HG03095 (cell line): ENCODE measurements at regions not wholly inside any gene's neighbourhood (a gene's known extent, or its start where the extent isn't known, plus 50 kb on each side); places are given as distances from the start of the nearest gene placed in this dataset.

Source experiments
- ATAC-seq: cut with Tn5 transposase; IDR thresholded peaks from one replicate; pipeline ENCODE4 v1.9.1; 2021; ENCODE audit warnings: moderate library complexity; ENCODE audit not compliant: unreplicated experiment

DNA sequence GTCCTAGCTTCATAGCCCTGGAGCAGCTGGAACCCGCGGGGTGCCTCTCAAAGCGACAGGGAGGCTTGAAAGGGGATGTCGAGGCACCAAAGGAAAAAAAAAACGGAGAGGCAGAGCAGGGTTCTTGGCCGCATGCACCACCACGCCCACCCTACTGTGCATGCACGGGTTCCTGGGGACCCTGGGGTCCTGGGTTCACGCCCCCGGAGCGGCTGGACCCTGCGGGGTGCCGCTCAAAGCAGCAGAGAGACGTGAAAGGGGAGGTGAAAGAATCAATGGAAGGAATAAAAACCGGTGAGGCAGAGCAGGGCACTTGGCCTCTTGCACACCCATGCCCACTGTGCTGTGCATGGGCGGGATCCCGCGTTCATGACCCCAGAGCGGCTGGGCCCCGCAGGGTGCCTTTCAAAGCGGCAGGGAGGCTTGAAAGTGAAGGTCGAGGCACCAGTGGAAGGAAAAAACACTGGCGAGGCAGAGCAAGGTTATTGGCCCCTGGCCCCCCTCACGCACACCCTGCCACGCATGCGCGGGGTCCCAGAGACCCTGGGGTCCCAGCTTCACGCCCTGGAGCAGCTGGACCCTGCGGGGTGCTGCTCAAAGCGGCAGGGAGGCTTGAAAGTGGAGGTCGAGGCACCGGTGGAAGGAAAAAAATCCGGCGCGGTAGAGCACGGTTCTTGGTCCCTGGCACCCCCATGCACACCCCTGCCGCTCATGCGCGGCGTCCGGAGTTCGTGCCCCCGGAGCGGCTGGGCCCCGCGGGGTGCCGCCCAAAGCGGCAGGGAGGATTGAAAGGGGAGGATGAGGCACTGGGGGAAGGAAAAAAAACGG, 318.5 kb downstream of the ALG10 start:
- ATAC-seq, result no peak

DNA sequence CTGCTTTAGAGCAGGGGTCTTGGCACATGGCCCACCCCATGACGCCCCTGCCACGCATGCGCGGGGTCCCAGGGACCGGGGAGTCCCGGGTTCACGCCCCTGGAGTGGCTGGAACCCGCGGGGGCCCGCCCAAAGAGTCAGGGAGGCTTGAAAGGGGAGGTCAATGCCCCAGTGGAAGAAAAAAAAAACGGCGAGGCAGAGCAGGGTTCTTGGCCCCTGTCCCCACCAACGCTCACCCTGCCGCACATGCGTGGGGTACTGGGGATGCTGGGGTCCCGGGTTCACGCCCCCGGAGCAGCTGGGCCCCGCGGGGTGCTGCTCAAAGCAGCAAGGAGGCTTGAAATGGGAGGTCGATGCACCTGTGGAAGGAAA, 319.1 kb downstream of the ALG10 start:
- ATAC-seq, result no peak

DNA sequence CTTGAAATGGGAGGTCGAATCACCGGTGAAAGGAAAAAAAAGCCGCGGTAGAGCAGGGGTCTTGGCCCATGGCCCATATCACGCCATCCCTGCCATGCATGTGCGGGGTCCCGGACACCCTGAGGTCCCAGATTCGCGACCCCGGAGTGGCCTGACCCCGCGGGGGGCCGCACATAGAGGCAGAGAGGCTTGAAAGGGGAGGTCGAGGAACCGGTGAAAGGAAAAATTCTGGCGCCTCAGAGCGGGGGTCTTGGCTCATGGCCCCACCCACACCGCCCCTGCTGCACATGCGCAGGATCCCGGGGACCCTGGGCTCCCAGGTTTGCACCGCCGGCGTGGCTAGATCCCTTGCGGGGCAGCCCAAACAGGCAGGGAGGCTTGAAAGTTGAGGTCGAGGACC, 319.8 kb downstream of the ALG10 start:
- no peak for ATAC-seq

GRCh38 chr12:34343345-34343744, 321.0 kb downstream of the ALG10 start:
- ATAC-seq, result no peak

DNA sequence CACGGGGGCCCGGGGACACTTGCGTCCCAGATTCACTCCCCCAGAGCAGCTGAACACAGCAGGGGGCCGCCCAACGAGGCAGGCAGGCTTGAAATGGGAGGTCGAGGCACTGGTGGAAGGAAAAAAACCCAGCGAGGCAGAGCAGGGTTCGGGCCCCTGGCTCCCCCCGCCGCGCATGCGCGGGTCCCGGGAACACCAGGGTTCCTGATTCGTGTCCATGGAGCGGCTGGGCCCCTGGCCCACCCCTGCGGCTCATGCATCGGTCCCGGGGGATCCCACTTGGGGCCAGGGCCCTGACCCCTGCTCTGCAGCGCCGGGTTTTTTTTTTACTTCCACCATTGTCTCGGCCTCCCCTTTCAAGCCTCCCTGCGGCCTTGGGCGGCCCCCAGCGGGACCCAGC, 321.5 kb downstream of the ALG10 start:
- ATAC-seq, result no peak

- ATAC-seq, result no peak
These were observed 322.7 kb downstream of the ALG10 start for GRCh38 chr12:34344851-34345522.

GRCh38 chr12:34345801-34346200, 323.5 kb downstream of the ALG10 start:
- no peak for ATAC-seq

DNA sequence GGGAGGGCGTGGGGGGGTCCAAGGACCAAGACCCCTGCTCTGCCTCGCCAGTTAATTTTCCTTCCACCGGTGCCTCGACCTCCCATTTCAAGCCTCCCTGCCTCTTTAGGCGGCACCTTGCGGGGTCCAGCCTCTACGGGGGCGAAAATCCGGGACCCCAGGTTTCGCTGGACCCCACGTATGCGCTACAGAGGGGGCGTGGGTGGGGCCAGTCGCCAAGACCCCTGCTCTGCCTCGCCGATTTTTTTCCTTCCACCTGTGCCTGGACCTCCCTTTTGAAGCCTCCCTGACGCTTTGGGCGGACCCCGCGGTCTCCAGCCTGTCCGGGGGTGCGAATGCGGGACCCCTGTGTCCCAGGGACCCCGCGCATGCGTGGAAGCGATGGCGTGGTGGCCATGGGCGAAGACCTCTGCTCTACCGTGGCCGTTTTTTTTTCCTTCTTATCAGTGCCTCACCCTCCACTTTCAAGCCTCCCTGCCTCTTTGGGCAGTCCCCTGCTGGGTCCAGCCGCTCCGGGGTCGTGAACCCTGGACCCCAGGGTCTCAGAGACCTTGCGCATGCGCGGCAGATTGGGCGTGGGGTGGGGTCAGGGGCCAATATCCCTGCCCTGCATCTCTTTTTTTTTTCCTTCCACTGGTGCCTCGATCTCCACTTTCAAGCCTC, 324.2 kb downstream of the ALG10 start:
- ATAC-seq, result no peak

- no peak for ATAC-seq
These were observed 325.1 kb downstream of the ALG10 start for GRCh38 chr12:34347367-34347766.

GRCh38 chr12:34348064-34348463, 325.8 kb downstream of the ALG10 start:
- ATAC-seq, result no peak

GRCh38 chr12:34348836-34349672, 326.8 kb downstream of the ALG10 start:
- no peak for ATAC-seq

DNA sequence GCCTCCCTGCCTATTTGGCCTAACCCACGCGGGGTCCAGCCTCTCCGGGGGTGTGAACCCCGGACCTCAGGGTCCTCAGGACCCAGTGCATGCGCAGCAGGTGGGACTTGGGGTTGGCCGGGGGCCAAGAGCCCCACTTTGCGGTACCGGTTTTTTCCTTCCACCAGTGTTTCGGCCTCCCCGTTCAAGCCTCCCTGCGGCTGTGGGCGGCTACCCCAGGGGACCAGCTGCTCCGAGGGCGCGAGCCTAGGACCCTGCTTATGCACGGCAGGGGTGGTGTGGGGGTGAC, 327.3 kb downstream of the ALG10 start:
- ATAC-seq, result no peak

GRCh38 chr12:34350092-34351041, 328.1 kb downstream of the ALG10 start:
- no peak for ATAC-seq

DNA sequence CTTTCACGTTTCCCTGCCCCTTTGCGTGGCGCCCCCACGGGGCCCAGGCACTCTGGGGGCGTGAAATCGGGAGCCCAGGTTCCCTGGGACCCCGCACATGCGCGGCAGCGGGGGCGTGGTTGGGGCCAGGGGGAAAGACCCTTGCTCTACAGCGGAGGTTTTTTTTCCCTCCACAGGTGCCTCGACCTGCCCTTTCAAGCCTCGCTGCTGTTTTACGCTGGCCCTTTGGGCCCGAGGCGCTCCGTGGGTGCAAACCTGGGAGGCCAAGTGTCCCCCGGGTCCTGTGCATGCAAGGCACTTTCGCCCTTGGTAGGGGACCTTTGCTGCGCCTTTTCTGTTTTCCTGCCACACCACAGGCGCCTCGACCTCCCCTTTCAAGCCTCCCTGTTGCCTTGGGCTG, 329.8 kb downstream of the ALG10 start:
- no peak for ATAC-seq

- ATAC-seq, result no peak
These were observed 332.2 kb downstream of the ALG10 start for GRCh38 chr12:34354239-34355200.

GRCh38 chr12:34356233-34356987, 334.1 kb downstream of the ALG10 start:
- no peak for ATAC-seq

DNA sequence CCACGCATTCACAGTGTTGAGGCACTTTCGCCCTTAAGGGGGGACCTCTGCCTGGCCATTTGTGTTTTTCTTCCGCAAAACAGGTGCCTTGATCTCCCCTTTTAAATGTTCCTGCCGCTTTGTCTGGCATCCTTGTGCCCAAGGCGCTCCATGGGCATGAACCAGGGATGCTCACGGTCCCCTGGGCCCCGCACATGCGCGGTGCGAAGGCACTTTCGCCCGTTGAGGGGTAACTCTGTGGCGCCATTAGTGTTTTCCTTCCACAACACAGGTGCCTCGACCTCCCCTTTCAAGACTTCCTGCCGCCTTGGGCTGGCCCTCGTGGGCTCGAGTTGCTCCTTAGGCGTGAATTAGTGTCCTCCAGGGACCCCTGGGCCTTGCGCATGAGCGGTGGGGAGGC, 335.5 kb downstream of the ALG10 start:
- ATAC-seq, result no peak

DNA sequence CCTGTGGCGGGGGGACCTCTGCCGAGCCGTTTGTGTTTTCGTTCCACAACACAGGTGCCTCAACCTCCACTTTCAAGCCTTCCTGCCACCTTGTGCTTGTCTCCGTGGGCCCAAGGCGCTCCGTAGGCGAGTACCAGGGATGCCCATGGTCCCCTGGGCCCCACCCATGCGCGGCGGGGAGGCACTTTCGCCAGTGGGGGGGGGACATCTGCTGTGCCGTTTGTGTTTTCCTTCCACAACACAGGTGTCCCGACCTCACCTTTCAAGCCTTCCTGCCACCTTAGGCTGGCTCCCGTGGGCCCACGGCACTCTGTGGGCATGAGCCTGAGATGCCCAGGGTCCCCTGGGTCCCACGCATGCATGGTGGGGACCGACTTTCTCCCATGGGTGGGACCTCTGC, 335.9 kb downstream of the ALG10 start:
- no peak for ATAC-seq
